Endothelial cell of umbilical vein (primary cell): ENCODE measurements at regions not wholly inside any gene's neighbourhood (a gene's known extent, or its start where the extent isn't known, plus 50 kb on each side); places are given as distances from the start of the nearest gene placed in this dataset.

Experiments used
- FOS ChIP-seq: IDR thresholded peaks from 2 replicates; pipeline ENCODE4 v1.6.1; 2011; ENCODE audit warnings: mild to moderate bottlenecking, low read length, moderate library complexity, borderline replicate concordance; ENCODE audit not compliant: insufficient read depth
- MAX ChIP-seq: IDR thresholded peaks from 2 replicates; pipeline ENCODE4 v1.6.1; 2011; ENCODE audit not compliant: insufficient read depth, insufficient read length
- POLR2A ChIP-seq: IDR thresholded peaks from 2 replicates; pipeline ENCODE4 v1.6.1; 2012; ENCODE audit warnings: low read depth, mild to moderate bottlenecking, control low read depth, low read length
- TF ChIP-seq, protein P1 (sequence below), 2 donors: IDR thresholded peaks; 1 replicate in 1 of 2; 2 replicates in 1 of 2; pipeline ENCODE4 v1.5.1; 2011; ENCODE audit warnings: low read length in 2 of 2, mild to moderate bottlenecking in 2 of 2, moderate library complexity in 2 of 2, control low read depth in 1 of 2, inconsistent platforms in 1 of 2, low read depth in 1 of 2; ENCODE audit not compliant: insufficient read depth in 1 of 2; ENCODE audit errors: extremely low read depth in 1 of 2

GRCh38 chr6:145340256-145340655, 395.1 kb downstream of the EPM2A start:
- TF ChIP-seq, protein P1, sequence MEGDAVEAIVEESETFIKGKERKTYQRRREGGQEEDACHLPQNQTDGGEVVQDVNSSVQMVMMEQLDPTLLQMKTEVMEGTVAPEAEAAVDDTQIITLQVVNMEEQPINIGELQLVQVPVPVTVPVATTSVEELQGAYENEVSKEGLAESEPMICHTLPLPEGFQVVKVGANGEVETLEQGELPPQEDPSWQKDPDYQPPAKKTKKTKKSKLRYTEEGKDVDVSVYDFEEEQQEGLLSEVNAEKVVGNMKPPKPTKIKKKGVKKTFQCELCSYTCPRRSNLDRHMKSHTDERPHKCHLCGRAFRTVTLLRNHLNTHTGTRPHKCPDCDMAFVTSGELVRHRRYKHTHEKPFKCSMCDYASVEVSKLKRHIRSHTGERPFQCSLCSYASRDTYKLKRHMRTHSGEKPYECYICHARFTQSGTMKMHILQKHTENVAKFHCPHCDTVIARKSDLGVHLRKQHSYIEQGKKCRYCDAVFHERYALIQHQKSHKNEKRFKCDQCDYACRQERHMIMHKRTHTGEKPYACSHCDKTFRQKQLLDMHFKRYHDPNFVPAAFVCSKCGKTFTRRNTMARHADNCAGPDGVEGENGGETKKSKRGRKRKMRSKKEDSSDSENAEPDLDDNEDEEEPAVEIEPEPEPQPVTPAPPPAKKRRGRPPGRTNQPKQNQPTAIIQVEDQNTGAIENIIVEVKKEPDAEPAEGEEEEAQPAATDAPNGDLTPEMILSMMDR (IDR thresholded peaks at IDR 0.05; ENCODE audit: extremely low read depth in 1 of 2, insufficient read depth in 1 of 2, low read depth in 1 of 2, low read length in 2 of 2), result no peak
- TF ChIP-seq MAX, result no peak
- TF ChIP-seq POLR2A, result no peak
- no peak for TF ChIP-seq FOS
